Right lobe of liver (tissue), 6 donors: ENCODE measurements at regions not wholly inside any gene's neighbourhood (a gene's known extent, or its start where the extent isn't known, plus 50 kb on each side); places are given as distances from the start of the nearest gene placed in this dataset.

ENCODE experiments used
- ATAC-seq, 4 donors: fragments of 200-7000 bp; cut with Tn5 transposase; one replicate each; pipeline ENCODE4 v1.9.1; 2020; ENCODE audit warnings: mild to moderate bottlenecking in 4 of 4, moderate library complexity in 4 of 4
- DNase-seq, 3 donors: peaks; one replicate each; pipeline ENCODE4 v3.0.0-alpha.2; 2020
- H3K27ac ChIP-seq, 3 donors: fragments of 200-600 bp; one replicate each; pipeline ENCODE4 v1.8.0; 2022
- H3K27me3 ChIP-seq, 2 donors: fragments of 200-600 bp; one replicate each; pipeline ENCODE4 v1.8.0; 2022
- H3K36me3 ChIP-seq, 4 donors: fragments of 200-600 bp; sonication (generic) in 1 of 4; one replicate each; pipeline versions ENCODE4 v1.5.1 to v1.8.0; 2017 to 2022; ENCODE audit warnings: control low read depth in 1 of 4
- H3K4me1 ChIP-seq, 4 donors: fragments of 200-600 bp; sonication (generic) in 1 of 4; one replicate each; pipeline versions ENCODE4 v1.5.1 to v1.8.0; 2017 to 2022; ENCODE audit warnings: control low read depth in 1 of 4
- H3K4me3 ChIP-seq, 3 donors: fragments of 200-600 bp; one replicate each; pipeline ENCODE4 v1.8.0; 2022
- H3K9me3 ChIP-seq, 4 donors: fragments of 200-600 bp; sonication (generic) in 1 of 4; one replicate each; pipeline versions ENCODE4 v1.5.1 to v1.8.0; 2017 to 2022; ENCODE audit warnings: control low read depth in 1 of 4
- POLR2A ChIP-seq: fragments of 450-650 bp; IDR thresholded peaks from one replicate; pipeline ENCODE4 v1.6.1; 2017; ENCODE audit warnings: antibody characterized with exemption, mild to moderate bottlenecking
- WGBS: methylation state at CpG from one replicate; pipeline ENCODE4 v1.1.6; 2018; ENCODE audit warnings: low coverage, low lambda C conversion rate; ENCODE audit not compliant: insufficient coverage; ENCODE audit errors: missing lambda C conversion rate; 5-methylcytosine and 5-hydroxymethylcytosine counted together
- intact Hi-C, 2 donors: fragments of 100-400 bp; cut with DNase I; formaldehyde crosslinking; loops; one replicate each; pipeline versions ENCODE4 v1.11.2 to v1.14.1; 2022
- TF ChIP-seq, protein P1 (sequence below), 4 donors: fragments of 200-600 bp in 3 of 4; fragments of 450-650 bp in 1 of 4; IDR thresholded peaks; one replicate each; pipeline versions ENCODE4 v1.5.1 to v1.8.0; 2016 to 2022; ENCODE audit warnings: antibody characterized with exemption in 4 of 4, mild to moderate bottlenecking in 2 of 4
- donor health status: DM: no; HTN: yes; CAD: no.
- donor health status: DM: no; HTN: no; CAD: no.
- donor health status: DM: no; HTN: no; CAD: no.
- donor health status: DM: no; HTN: yes; CAD: no.
- donor health status: DM: no; HTN: yes; CAD: no.

DNA sequence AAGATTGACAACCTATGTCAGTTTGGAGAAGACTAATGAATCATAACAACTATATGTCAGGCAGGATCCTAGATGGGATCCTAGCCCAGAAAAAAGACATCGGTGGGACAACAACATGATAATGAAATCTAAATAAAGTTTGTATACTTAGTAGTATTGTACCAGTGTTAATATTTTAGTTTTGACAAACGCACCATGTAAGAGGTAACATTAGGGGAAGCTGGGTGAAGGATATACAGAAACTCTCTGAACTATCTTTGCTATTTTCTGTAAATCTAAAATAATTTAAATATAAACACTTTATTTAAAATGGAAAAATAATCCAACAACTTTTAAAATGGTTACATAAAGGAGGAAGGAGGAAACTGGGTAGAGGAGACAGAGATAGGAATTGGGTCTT lies 105.6 kb upstream of the AP1S2 start:
- no peak for ATAC-seq
- TF ChIP-seq POLR2A = no peak
- no peaks in the 10 kb centered on the region for H3K27me3 ChIP-seq

DNA sequence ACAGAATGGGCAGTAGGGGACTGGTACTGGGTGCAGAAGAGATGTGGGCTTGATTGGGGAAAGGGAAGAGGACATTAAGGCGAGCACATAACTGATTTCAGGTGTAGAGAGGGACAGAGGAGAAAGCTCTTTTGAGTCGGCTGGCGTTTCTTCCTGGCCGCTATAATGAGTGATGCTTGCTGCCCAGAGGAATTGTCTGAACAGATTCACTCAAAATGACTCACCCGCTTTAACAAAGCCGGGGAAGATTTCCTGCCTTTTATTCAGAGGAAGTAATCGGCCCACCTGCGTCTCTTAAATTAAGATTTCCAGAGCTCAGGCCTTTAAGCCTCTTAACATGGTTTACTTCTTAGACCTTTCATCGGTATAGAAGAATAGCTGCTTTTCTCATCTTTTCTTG lies 102.1 kb upstream of the AP1S2 start:
- Histone ChIP-seq H3K4me1 (no peaks in the 10 kb centered on the region), H3K9me3 (no peaks in the 10 kb centered on the region), H3K36me3 (no peaks in the 10 kb centered on the region), H3K27ac (no peak overlapping the region), H3K27me3 (no peaks in the 10 kb centered on the region), H3K4me3 (no peak overlapping the region)
- TF ChIP-seq POLR2A = no peak
- TF ChIP-seq, protein P1, sequence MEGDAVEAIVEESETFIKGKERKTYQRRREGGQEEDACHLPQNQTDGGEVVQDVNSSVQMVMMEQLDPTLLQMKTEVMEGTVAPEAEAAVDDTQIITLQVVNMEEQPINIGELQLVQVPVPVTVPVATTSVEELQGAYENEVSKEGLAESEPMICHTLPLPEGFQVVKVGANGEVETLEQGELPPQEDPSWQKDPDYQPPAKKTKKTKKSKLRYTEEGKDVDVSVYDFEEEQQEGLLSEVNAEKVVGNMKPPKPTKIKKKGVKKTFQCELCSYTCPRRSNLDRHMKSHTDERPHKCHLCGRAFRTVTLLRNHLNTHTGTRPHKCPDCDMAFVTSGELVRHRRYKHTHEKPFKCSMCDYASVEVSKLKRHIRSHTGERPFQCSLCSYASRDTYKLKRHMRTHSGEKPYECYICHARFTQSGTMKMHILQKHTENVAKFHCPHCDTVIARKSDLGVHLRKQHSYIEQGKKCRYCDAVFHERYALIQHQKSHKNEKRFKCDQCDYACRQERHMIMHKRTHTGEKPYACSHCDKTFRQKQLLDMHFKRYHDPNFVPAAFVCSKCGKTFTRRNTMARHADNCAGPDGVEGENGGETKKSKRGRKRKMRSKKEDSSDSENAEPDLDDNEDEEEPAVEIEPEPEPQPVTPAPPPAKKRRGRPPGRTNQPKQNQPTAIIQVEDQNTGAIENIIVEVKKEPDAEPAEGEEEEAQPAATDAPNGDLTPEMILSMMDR (IDR thresholded peaks at IDR 0.05) = no peak
- DNase-seq (no peak), ATAC-seq (no peak)
- intact Hi-C loops = no loop called here
- 44% methylated on average over 5 of the region's 9 CpGs for WGBS

More for the DNA sequence above, 105.6 kb upstream of the AP1S2 start:
- H3K27ac ChIP-seq = no peak overlapping the region
- H3K4me1 ChIP-seq = no peaks in the 10 kb centered on the region
- H3K4me3 ChIP-seq = no peak overlapping the region
- intact Hi-C loops = no loop called here
- H3K9me3 ChIP-seq = no peaks in the 10 kb centered on the region
- no peaks in the 10 kb centered on the region for H3K36me3 ChIP-seq
- no peak for DNase-seq
- 68% methylated on average over 2 of the region's 2 CpGs for WGBS

DNA sequence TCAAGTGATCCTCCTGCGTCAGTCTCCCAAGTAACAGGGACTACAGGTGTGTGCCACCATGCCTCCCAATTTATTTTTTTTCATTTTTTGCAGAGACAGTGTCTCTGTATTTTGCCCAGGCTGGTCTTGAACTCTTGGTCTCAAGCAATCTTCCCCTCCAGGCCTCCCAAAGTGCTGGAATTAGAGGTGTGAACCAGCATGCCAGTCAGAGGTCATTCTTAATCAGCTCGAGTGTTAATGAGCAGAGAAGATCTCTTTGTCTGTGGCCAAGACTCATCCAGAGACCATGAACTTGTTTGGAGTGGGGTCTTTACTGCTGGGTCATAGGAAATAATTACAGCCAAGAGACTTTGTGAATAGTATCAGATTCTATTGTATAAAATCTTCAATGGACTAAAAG lies 99.2 kb upstream of the AP1S2 start:
- no peak for DNase-seq
- no peak overlapping the region for H3K27ac ChIP-seq
- no peak overlapping the region for H3K4me3 ChIP-seq
- no peaks in the 10 kb centered on the region for H3K36me3 ChIP-seq
- H3K9me3 ChIP-seq = no peaks in the 10 kb centered on the region
- WGBS = 31% methylated on average over 2 of the region's 2 CpGs
- intact Hi-C loops = no loop called here
- no peaks in the 10 kb centered on the region for H3K27me3 ChIP-seq
- no peaks in the 10 kb centered on the region for H3K4me1 ChIP-seq
- no peak for TF ChIP-seq POLR2A
- TF ChIP-seq, protein P1 (IDR thresholded peaks at IDR 0.05) = no peak
- ATAC-seq = no peak

DNA sequence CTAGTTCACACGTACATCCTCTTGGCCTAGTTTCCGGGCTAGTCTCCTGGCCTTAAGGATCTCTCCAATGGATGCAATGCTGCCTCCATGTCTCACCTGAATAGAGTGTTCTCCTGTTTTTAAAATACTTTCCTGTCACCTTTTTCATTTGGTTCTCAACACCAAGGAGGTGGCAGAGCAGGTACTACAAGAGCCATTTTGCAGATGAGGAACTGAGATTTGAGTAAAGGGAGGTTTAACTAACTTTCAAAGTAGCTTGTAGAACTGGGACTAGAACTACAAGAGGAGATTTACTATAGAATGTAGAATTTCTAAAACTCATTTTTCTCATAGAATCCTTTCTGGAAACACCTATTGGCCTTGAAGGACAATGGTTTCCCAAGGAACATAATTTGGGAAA lies 97.6 kb upstream of the AP1S2 start:
- 89% methylated on average over 2 of the region's 2 CpGs for WGBS
- no peak for TF ChIP-seq POLR2A
- TF ChIP-seq, protein P1 (IDR thresholded peaks at IDR 0.05) = no peak
- H3K27me3 ChIP-seq = no peaks in the 10 kb centered on the region
- H3K36me3 ChIP-seq = no peaks in the 10 kb centered on the region
- H3K27ac ChIP-seq = no peak overlapping the region
- no peak for DNase-seq
- H3K4me3 ChIP-seq = no peak overlapping the region
- intact Hi-C loops = no loop called here
- H3K9me3 ChIP-seq = no peaks in the 10 kb centered on the region
- H3K4me1 ChIP-seq = no peaks in the 10 kb centered on the region
- ATAC-seq = no peak

DNA sequence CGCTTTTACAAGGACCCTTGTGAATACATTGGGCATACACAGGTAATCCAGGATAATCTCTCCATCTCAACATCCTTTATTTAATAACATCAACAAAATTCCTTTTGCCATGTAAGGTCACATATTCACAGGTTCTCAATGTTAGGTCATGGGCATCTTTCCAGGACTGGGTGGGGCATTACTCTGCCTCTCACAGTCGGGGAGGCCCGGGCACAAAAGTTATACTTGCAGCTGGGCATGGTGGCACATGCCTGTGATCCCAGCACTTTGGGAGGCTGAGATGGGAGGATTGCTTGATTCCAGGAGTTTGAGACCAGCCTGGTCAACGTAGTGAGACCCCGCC lies 93.7 kb upstream of the AP1S2 start:
- TF ChIP-seq POLR2A = no peak
- TF ChIP-seq, protein P1 (IDR thresholded peaks at IDR 0.05) = no peak
- Histone ChIP-seq H3K4me1 (no peaks in the 10 kb centered on the region), H3K27ac (no peak overlapping the region), H3K36me3 (no peaks in the 10 kb centered on the region), H3K27me3 (no peaks in the 10 kb centered on the region), H3K4me3 (no peak overlapping the region), H3K9me3 (no peaks in the 10 kb centered on the region)
- ATAC-seq (no peak), DNase-seq (no peak)
- 60% methylated on average over 2 of the region's 5 CpGs for WGBS
- intact Hi-C loops = no loop called here
